GM12878 (cell line): ENCODE measurements at regions not wholly inside any gene's neighbourhood (a gene's known extent, or its start where the extent isn't known, plus 50 kb on each side); places are given as distances from the start of the nearest gene placed in this dataset.

Experiments used
- BRCA1 ChIP-seq: IDR thresholded peaks from 2 replicates; pipeline ENCODE4 v1.6.1; 2011; ENCODE audit warnings: low read depth, low read length, improper control_type of control experiment
- CEBPB ChIP-seq, 2 experiments: fragments of 150-350 bp in 1 of 2; IDR thresholded peaks; 2 replicates each; pipeline ENCODE4 v1.6.1; 2012 to 2014; ENCODE audit warnings: low read depth in 2 of 2, low read length in 2 of 2, borderline replicate concordance in 1 of 2, inconsistent platforms in 1 of 2
- CHD4 ChIP-seq: fragments of 200-600 bp; sonication (generic); IDR thresholded peaks from 2 replicates; pipeline ENCODE4 v1.6.1; 2016; ENCODE audit warnings: mild to moderate bottlenecking
- EP300 ChIP-seq, 2 experiments: fragments of 150-350 bp in 1 of 2; IDR thresholded peaks; 2 replicates each; pipeline ENCODE4 v1.6.1; 2011 to 2012; ENCODE audit warnings: low read depth in 2 of 2, low read length in 2 of 2, borderline replicate concordance in 1 of 2, improper control_type of control experiment in 1 of 2, inconsistent platforms in 1 of 2; ENCODE audit not compliant: control insufficient read depth in 1 of 2
- ESRRA ChIP-seq: IDR thresholded peaks from 2 replicates; pipeline ENCODE4 v1.6.1; 2012; ENCODE audit warnings: mild to moderate bottlenecking, low read length, improper control_type of control experiment
- POLR2A ChIP-seq: IDR thresholded peaks from 2 replicates; pipeline ENCODE4 v1.6.1; 2011; ENCODE audit warnings: low read depth, mild to moderate bottlenecking, low read length
- RAD21 ChIP-seq: IDR thresholded peaks from 2 replicates; pipeline ENCODE4 v1.6.1; 2011; ENCODE audit warnings: mild to moderate bottlenecking, low read depth, low read length, moderate library complexity; ENCODE audit not compliant: insufficient read depth
- TAF1 ChIP-seq: IDR thresholded peaks from 2 replicates; pipeline ENCODE4 v1.6.1; 2011; ENCODE audit warnings: mild to moderate bottlenecking, low read depth, low read length, borderline replicate concordance
- TF ChIP-seq, protein P1 (sequence below), 3 experiments: IDR thresholded peaks in 2 of 3; conservative IDR thresholded peaks in 1 of 3; 2 replicates each; pipeline ENCODE4 v1.5.1; 2011; ENCODE audit warnings: low read depth in 3 of 3, low read length in 3 of 3, mild to moderate bottlenecking in 3 of 3, control low read depth in 2 of 3, moderate library complexity in 2 of 3, inconsistent platforms in 1 of 3, mixed read lengths in 1 of 3; ENCODE audit not compliant: control insufficient read depth in 2 of 3, insufficient read depth in 1 of 3; ENCODE audit errors: extremely low read depth in 1 of 3
- TF ChIP-seq, protein P2 (sequence below): IDR thresholded peaks from 2 replicates; pipeline ENCODE4 v1.6.1; 2012; ENCODE audit warnings: low read depth, low read length, improper control_type of control experiment
- TF ChIP-seq, protein P3 (sequence below): fragments of 450-650 bp; formaldehyde crosslinking; IDR thresholded peaks from 2 replicates; pipeline ENCODE4 v1.4.0; 2020; ENCODE audit warnings: mild to moderate bottlenecking, moderate library complexity
- TF ChIP-seq, protein P4 (sequence below): fragments of 450-650 bp; IDR thresholded peaks from 2 replicates; pipeline ENCODE4 v1.6.1; 2018; ENCODE audit warnings: borderline replicate concordance, mild to moderate bottlenecking; ENCODE audit not compliant: partially characterized antibody

DNA sequence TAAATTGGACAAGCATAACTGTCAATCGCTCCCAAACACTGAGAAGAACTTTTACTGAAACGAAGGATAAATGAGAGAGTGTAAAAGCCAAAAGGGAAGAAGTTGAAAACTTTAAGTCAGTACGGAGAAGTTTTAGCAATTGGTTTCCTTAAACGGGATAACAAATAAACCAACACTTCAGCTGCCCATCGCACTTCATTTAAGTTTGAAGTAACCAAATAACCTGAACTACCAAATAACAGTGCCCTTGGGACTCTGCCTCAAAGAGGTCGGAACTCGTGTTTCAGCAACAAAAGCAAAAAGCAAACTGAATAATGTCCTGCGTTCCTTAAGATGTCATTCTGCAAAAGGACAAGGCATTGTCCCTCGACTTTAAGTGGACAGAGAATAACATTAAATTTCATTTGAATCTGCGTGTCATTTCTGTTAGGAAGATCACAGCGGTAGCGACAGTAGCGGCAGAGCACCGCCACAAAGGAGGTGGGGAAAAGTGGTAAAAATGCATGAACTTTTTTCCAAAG, 127.0 kb upstream of the C11orf58 start:
- TF ChIP-seq, protein P1, sequence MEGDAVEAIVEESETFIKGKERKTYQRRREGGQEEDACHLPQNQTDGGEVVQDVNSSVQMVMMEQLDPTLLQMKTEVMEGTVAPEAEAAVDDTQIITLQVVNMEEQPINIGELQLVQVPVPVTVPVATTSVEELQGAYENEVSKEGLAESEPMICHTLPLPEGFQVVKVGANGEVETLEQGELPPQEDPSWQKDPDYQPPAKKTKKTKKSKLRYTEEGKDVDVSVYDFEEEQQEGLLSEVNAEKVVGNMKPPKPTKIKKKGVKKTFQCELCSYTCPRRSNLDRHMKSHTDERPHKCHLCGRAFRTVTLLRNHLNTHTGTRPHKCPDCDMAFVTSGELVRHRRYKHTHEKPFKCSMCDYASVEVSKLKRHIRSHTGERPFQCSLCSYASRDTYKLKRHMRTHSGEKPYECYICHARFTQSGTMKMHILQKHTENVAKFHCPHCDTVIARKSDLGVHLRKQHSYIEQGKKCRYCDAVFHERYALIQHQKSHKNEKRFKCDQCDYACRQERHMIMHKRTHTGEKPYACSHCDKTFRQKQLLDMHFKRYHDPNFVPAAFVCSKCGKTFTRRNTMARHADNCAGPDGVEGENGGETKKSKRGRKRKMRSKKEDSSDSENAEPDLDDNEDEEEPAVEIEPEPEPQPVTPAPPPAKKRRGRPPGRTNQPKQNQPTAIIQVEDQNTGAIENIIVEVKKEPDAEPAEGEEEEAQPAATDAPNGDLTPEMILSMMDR (IDR thresholded peaks at IDR 0.05 in 2 of 3, conservative IDR thresholded peaks at IDR 0.05 in 1 of 3; ENCODE audit: control insufficient read depth in 2 of 3, extremely low read depth in 1 of 3, insufficient read depth in 1 of 3, low read depth in 3 of 3, low read length in 3 of 3), result no peak
- TF ChIP-seq RAD21, result no peak
- no peak for TF ChIP-seq CEBPB (IDR thresholded peaks at IDR 0.05; ENCODE audit: borderline replicate concordance in 1 of 2, low read depth in 2 of 2, low read length in 2 of 2)
- no peak for TF ChIP-seq TAF1
- no peak for TF ChIP-seq EP300 (IDR thresholded peaks at IDR 0.05; ENCODE audit: borderline replicate concordance in 1 of 2, control insufficient read depth in 1 of 2, low read depth in 2 of 2, low read length in 2 of 2)
- TF ChIP-seq, protein P2, sequence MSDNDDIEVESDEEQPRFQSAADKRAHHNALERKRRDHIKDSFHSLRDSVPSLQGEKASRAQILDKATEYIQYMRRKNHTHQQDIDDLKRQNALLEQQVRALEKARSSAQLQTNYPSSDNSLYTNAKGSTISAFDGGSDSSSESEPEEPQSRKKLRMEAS, result no peak
- TF ChIP-seq ESRRA, result no peak
- TF ChIP-seq, protein P3, sequence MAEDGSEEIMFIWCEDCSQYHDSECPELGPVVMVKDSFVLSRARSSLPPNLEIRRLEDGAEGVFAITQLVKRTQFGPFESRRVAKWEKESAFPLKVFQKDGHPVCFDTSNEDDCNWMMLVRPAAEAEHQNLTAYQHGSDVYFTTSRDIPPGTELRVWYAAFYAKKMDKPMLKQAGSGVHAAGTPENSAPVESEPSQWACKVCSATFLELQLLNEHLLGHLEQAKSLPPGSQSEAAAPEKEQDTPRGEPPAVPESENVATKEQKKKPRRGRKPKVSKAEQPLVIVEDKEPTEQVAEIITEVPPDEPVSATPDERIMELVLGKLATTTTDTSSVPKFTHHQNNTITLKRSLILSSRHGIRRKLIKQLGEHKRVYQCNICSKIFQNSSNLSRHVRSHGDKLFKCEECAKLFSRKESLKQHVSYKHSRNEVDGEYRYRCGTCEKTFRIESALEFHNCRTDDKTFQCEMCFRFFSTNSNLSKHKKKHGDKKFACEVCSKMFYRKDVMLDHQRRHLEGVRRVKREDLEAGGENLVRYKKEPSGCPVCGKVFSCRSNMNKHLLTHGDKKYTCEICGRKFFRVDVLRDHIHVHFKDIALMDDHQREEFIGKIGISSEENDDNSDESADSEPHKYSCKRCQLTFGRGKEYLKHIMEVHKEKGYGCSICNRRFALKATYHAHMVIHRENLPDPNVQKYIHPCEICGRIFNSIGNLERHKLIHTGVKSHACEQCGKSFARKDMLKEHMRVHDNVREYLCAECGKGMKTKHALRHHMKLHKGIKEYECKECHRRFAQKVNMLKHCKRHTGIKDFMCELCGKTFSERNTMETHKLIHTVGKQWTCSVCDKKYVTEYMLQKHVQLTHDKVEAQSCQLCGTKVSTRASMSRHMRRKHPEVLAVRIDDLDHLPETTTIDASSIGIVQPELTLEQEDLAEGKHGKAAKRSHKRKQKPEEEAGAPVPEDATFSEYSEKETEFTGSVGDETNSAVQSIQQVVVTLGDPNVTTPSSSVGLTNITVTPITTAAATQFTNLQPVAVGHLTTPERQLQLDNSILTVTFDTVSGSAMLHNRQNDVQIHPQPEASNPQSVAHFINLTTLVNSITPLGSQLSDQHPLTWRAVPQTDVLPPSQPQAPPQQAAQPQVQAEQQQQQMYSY, result no peak
- no peak for TF ChIP-seq POLR2A
- TF ChIP-seq, protein P4, sequence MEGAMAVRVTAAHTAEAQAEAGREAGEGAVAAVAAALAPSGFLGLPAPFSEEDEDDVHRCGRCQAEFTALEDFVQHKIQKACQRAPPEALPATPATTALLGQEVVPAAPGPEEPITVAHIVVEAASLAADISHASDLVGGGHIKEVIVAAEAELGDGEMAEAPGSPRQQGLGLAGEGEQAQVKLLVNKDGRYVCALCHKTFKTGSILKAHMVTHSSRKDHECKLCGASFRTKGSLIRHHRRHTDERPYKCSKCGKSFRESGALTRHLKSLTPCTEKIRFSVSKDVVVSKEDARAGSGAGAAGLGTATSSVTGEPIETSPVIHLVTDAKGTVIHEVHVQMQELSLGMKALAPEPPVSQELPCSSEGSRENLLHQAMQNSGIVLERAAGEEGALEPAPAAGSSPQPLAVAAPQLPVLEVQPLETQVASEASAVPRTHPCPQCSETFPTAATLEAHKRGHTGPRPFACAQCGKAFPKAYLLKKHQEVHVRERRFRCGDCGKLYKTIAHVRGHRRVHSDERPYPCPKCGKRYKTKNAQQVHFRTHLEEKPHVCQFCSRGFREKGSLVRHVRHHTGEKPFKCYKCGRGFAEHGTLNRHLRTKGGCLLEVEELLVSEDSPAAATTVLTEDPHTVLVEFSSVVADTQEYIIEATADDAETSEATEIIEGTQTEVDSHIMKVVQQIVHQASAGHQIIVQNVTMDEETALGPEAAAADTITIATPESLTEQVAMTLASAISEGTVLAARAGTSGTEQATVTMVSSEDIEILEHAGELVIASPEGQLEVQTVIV, result no peak
- TF ChIP-seq BRCA1, result no peak
- no peak for TF ChIP-seq CHD4
